HEK293 (cell line): ENCODE measurements at regions not wholly inside any gene's neighbourhood (a gene's known extent, or its start where the extent isn't known, plus 50 kb on each side); places are given as distances from the start of the nearest gene placed in this dataset.

Source experiments
- ZFHX2 ChIP-seq: fragments of 450-650 bp; formaldehyde crosslinking; conservative IDR thresholded peaks from 2 replicates; pipeline ENCODE4 v1.5.1; 2016; ENCODE audit warnings: missing biosample characterization, missing genetic modification characterization
- ZNF138 ChIP-seq: fragments of 450-650 bp; formaldehyde crosslinking; IDR thresholded peaks from 2 replicates; pipeline ENCODE4 v1.5.1; 2016; ENCODE audit warnings: missing biosample characterization, missing genetic modification characterization, borderline replicate concordance
- ZNF623 ChIP-seq: fragments of 450-650 bp; formaldehyde crosslinking; IDR thresholded peaks from 2 replicates; pipeline ENCODE4 v1.5.1; 2016; ENCODE audit warnings: missing biosample characterization, missing genetic modification characterization
- ZNF629 ChIP-seq: fragments of 450-650 bp; formaldehyde crosslinking; IDR thresholded peaks from 2 replicates; pipeline ENCODE4 v1.5.1; 2017; ENCODE audit warnings: missing biosample characterization, missing genetic modification characterization
- TF ChIP-seq, protein P1 (sequence below): fragments of 450-650 bp; formaldehyde crosslinking; optimal IDR thresholded peaks from 2 replicates; pipeline ENCODE3; 2016; ENCODE audit warnings: missing biosample characterization, mild to moderate bottlenecking, missing genetic modification characterization
- TF ChIP-seq, protein P2 (sequence below): fragments of 450-650 bp; formaldehyde crosslinking; IDR thresholded peaks from 2 replicates; pipeline ENCODE4 v1.5.1; 2016; ENCODE audit warnings: missing biosample characterization, missing genetic modification characterization

DNA sequence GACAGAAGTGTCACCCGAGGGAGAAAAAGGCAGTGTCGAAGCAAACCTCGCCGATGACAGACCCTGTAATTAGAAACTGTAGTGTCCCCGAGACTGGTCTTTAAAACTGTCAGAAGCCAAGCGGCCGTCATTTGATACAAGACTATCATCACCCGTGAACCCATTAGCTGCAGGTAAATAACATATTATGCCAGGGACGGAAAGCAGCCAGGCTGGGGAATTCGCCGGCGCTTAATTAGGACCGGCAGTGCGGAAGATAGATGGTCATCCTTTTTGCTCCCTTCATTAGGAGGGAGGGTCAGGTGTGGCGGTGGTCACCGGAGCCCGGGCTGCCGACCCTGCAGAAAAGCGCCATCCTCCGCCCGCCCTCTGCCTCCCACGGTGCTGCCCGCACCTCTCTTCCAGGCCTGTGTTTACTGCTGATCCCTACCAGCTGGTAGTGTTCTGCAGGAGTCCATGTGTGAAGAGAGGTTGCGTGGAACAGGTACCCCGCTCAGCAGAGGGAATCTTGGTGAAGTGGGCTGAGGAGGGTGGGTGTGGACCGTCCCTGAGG is 109.4 kb upstream of the GSE1 start:
- TF ChIP-seq ZFHX2 (no peak; the same call in 1 of the 2 replicates), ZNF629 (no peak), ZNF138 (tag by site-specific recombination) (no peak), ZNF623 (tag by site-specific recombination) (no peak)
- TF ChIP-seq, protein P1, sequence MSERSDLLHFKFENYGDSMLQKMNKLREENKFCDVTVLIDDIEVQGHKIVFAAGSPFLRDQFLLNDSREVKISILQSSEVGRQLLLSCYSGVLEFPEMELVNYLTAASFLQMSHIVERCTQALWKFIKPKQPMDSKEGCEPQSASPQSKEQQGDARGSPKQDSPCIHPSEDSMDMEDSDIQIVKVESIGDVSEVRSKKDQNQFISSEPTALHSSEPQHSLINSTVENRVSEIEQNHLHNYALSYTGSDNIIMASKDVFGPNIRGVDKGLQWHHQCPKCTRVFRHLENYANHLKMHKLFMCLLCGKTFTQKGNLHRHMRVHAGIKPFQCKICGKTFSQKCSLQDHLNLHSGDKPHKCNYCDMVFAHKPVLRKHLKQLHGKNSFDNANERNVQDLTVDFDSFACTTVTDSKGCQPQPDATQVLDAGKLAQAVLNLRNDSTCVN (tag by site-specific recombination), result no peak
- TF ChIP-seq, protein P2, sequence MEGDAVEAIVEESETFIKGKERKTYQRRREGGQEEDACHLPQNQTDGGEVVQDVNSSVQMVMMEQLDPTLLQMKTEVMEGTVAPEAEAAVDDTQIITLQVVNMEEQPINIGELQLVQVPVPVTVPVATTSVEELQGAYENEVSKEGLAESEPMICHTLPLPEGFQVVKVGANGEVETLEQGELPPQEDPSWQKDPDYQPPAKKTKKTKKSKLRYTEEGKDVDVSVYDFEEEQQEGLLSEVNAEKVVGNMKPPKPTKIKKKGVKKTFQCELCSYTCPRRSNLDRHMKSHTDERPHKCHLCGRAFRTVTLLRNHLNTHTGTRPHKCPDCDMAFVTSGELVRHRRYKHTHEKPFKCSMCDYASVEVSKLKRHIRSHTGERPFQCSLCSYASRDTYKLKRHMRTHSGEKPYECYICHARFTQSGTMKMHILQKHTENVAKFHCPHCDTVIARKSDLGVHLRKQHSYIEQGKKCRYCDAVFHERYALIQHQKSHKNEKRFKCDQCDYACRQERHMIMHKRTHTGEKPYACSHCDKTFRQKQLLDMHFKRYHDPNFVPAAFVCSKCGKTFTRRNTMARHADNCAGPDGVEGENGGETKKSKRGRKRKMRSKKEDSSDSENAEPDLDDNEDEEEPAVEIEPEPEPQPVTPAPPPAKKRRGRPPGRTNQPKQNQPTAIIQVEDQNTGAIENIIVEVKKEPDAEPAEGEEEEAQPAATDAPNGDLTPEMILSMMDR, result no peak
